ENCODE measurements at regions not wholly inside any gene's neighbourhood (a gene's known extent, or its start where the extent isn't known, plus 50 kb on each side); places are given as distances from the start of the nearest gene placed in this dataset.
A peak's percentile ranks its signal among the peaks of the same experiment; 100 is the strongest.

DNA sequence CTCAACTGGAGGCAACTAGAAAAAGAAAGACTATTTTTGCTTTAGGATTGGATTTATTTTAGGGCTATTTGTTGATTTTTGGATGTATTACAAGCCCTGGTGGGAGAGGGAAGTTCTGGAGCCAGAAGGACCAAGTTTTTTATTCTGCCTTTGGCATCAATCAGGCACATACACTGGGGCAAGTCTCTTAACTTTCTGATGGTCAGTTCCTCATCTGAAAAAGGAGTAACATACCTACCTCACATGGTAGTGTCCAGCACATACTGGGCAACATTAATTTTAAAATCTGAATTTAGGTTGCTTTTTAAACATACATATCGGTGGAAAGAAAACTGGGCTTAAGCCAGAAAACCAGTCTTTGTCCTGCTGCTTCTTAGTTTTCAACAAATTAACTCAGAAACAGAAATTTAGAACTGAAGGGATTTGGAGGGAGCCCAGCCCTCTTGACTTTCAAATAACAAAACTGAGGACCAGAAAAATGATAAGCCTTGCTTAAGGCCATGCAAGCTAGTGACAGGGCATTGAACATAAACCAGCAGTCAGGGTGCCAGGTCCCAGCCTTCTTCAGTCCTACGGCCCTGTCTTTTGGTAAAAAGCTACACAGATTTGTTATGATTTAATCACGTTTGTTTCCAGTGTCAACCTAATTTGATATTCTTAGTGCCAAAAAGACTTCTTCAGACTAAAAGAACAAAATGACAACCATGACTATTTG lies 90.2 kb upstream of the SLC38A2 start:
- no peak for TF ChIP-seq CTCF (IDR thresholded peaks at IDR 0.05; ENCODE audit: borderline replicate concordance, extremely low read depth, insufficient read depth)
- Histone ChIP-seq H3K27ac (ENCODE audit: low read depth in 2 of 2, low read length in 2 of 2) (no peak overlapping the region), H3K4me1 (ENCODE audit: control insufficient read depth in 2 of 3, insufficient read depth in 2 of 3, low read depth in 1 of 3, low read length in 3 of 3) (peaks cover 3 to 27% (median 12%) of the 10 kb centered on the region in 3 donors), H3K36me3 (ENCODE audit: control insufficient read depth in 2 of 3, insufficient read depth in 3 of 3, low read length in 3 of 3) (no peaks in the 10 kb centered on the region), H3K4me3 (ENCODE audit: low read length in 3 of 3) (no peak overlapping the region), H3K27me3 (ENCODE audit: control insufficient read depth, insufficient read depth, low read length) (no peaks in the 10 kb centered on the region), H3K9ac (ENCODE audit: low read length in 3 of 3) (no peak overlapping the region), H3K9me3 (ENCODE audit: control insufficient read depth in 2 of 3, insufficient read depth in 1 of 3, low read length in 3 of 3) (no peaks in the 10 kb centered on the region)
- intact Hi-C loops (cut with DNase I): no loop called here
- DNase-seq (no peak), FAIRE-seq (no peak)

GRCh38 chr12:46461907-46462640 lies 89.5 kb upstream of the SLC38A2 start:
- Histone ChIP-seq H3K27me3 (ENCODE audit: control insufficient read depth, insufficient read depth, low read length) (no peaks in the 10 kb centered on the region), H3K4me3 (ENCODE audit: low read length in 3 of 3) (peak overlapping the region in 1 of 3 donors; percentile 31), H3K9me3 (ENCODE audit: control insufficient read depth in 2 of 3, insufficient read depth in 1 of 3, low read length in 3 of 3) (no peaks in the 10 kb centered on the region), H3K27ac (ENCODE audit: low read depth in 2 of 2, low read length in 2 of 2) (peak overlapping the region in 1 of 2 donors; percentile 60), H3K36me3 (ENCODE audit: control insufficient read depth in 2 of 3, insufficient read depth in 3 of 3, low read length in 3 of 3) (no peaks in the 10 kb centered on the region), H3K9ac (ENCODE audit: low read length in 3 of 3) (no peak overlapping the region), H3K4me1 (ENCODE audit: control insufficient read depth in 2 of 3, insufficient read depth in 2 of 3, low read depth in 1 of 3, low read length in 3 of 3) (peaks cover 3 to 27% (median 12%) of the 10 kb centered on the region in 3 donors)
- DNase-seq (peak in 3 of 5 donors; percentile 25 to 63 (median 58)), FAIRE-seq (no peak)
- TF ChIP-seq CTCF (IDR thresholded peaks at IDR 0.05; ENCODE audit: borderline replicate concordance, extremely low read depth, insufficient read depth): no peak
- intact Hi-C loops (cut with DNase I): no loop called here

DNA sequence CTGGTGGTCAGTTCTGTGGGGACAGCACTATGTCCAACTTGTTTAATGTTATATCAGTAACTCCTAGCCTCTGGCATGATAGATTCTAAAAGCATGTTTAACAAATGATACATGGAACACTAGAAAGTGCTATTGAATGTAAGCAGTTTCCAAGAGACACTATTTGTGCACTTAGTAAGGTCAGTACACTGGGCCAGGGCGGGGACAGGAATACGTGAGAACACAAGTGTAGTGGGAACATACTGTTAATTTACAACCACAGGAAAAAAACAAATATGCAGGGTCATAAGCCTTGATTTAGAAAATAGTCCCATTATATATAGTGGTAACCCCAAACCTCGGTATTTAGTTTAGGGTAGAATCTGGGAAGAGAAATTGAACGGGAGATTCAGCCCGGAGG lies 88.9 kb upstream of the SLC38A2 start:
- no peak for FAIRE-seq
- H3K4me3 ChIP-seq (ENCODE audit: low read length in 3 of 3): no peak overlapping the region
- H3K27me3 ChIP-seq (ENCODE audit: control insufficient read depth, insufficient read depth, low read length): no peaks in the 10 kb centered on the region
- intact Hi-C loops (cut with DNase I): no loop called here
- TF ChIP-seq CTCF (IDR thresholded peaks at IDR 0.05; ENCODE audit: borderline replicate concordance, extremely low read depth, insufficient read depth): no peak
- peak overlapping the region in 1 of 2 donors; percentile 60 for H3K27ac ChIP-seq (ENCODE audit: low read depth in 2 of 2, low read length in 2 of 2)
- H3K9ac ChIP-seq (ENCODE audit: low read length in 3 of 3): no peak overlapping the region
- H3K36me3 ChIP-seq (ENCODE audit: control insufficient read depth in 2 of 3, insufficient read depth in 3 of 3, low read length in 3 of 3): no peaks in the 10 kb centered on the region
- peak in 2 of 5 donors; percentile 37 to 64 for DNase-seq
- H3K4me1 ChIP-seq (ENCODE audit: control insufficient read depth in 2 of 3, insufficient read depth in 2 of 3, low read depth in 1 of 3, low read length in 3 of 3): peaks cover 3 to 27% (median 12%) of the 10 kb centered on the region in 3 donors
- H3K9me3 ChIP-seq (ENCODE audit: control insufficient read depth in 2 of 3, insufficient read depth in 1 of 3, low read length in 3 of 3): no peaks in the 10 kb centered on the region

All from kidney (tissue), 13 donors.